ENCODE measurements at regions not wholly inside any gene's neighbourhood (a gene's known extent, or its start where the extent isn't known, plus 50 kb on each side); places are given as distances from the start of the nearest gene placed in this dataset.

- TF ChIP-seq CTCF (IDR thresholded peaks at IDR 0.05) (no peak), POLR2AphosphoS5 (IDR thresholded peaks at IDR 0.05) (no peak)
Measured at GRCh38 chr2:52571380-52572347, 1195.9 kb upstream of the CHAC2 start.
